K562 (cell line): ENCODE measurements at regions not wholly inside any gene's neighbourhood (a gene's known extent, or its start where the extent isn't known, plus 50 kb on each side); places are given as distances from the start of the nearest gene placed in this dataset.

Source experiments
- ATAC-seq: fragments of 200-7000 bp; cut with Tn5 transposase; 3 replicates; pipeline ENCODE4 v1.9.1; 2020; ENCODE audit warnings: moderate library complexity
- BruUV-seq: library from RNA; stranded (reverse); fragments of 400-500 nt; replicated peaks from 2 replicates; lab custom pipeline; 2021; lab: Mats Ljungman, UMichigan
- CTCF ChIA-PET: fragments of 300-600 bp; formaldehyde crosslinking; extraction: SDS; loops from one replicate; lab custom pipeline; 2021; ENCODE audit warnings: low intra/inter-chr PET ratio; lab: Yijun Ruan, JAX
- POLR2A ChIA-PET: fragments of 300-600, 350-650 bp; sonication (Branson Sonifier 250); formaldehyde crosslinking; extraction: SDS; loops from one replicate; lab custom pipeline; 2021; ENCODE audit warnings: antibody characterized with exemption, inconsistent platforms; lab: Yijun Ruan, JAX
- DNase-seq, 4 experiments: peaks; one replicate each; pipeline versions ENCODE4 v3.0.0 to v3.0.0-alpha.2; 2011 to 2018; ENCODE audit warnings: low spot score in 3 of 4, mixed read lengths in 3 of 4; ENCODE audit errors: extremely low read depth in 1 of 4
- FAIRE-seq: peaks from 2 replicates; lab custom pipeline; 2011; peaks lifted over from hg19 to GRCh38; lab: Jason Lieb, UNC
- H2AFZ ChIP-seq: 2 replicates; pipeline ENCODE4 v1.6.0; 2011; ENCODE audit warnings: low read depth, low read length, control low read depth, inconsistent platforms
- H3K27ac ChIP-seq: fragments of 200-600 bp; 3 replicates; pipeline ENCODE4 v1.8.0; 2011; ENCODE audit warnings: low read depth, mild to moderate bottlenecking, control low read depth, inconsistent platforms, low read length, moderate library complexity, mixed read lengths; ENCODE audit errors: extremely low read depth
- H3K27me3 ChIP-seq, 2 experiments: fragments of 300-600 bp in 1 of 2; 2 replicates in 1 of 2; 3 replicates in 1 of 2; pipeline versions ENCODE4 v1.6.0 to v1.8.0; 2011; ENCODE audit warnings: inconsistent platforms in 2 of 2, low read length in 2 of 2, mild to moderate bottlenecking in 1 of 2, mixed read lengths in 1 of 2, moderate library complexity in 1 of 2; ENCODE audit not compliant: control insufficient read depth in 2 of 2, insufficient read depth in 2 of 2
- H3K36me3 ChIP-seq: fragments of 300-600 bp; 3 replicates; pipeline ENCODE4 v1.8.0; 2011; ENCODE audit warnings: mild to moderate bottlenecking, low read length, inconsistent platforms; ENCODE audit not compliant: control insufficient read depth, insufficient read depth
- H3K4me1 ChIP-seq, 2 experiments: fragments of 200-600 bp in 1 of 2; replicated peaks in 1 of 2; 2 replicates in 1 of 2; 3 replicates in 1 of 2; pipeline versions ENCODE4 v1.5.1 to v1.8.0; 2011; ENCODE audit warnings: inconsistent platforms in 2 of 2, low read length in 2 of 2, mild to moderate bottlenecking in 1 of 2, mixed read lengths in 1 of 2, moderate library complexity in 1 of 2; ENCODE audit not compliant: control insufficient read depth in 2 of 2, insufficient read depth in 2 of 2
- H3K4me2 ChIP-seq: 2 replicates; pipeline ENCODE4 v1.6.1; 2011; ENCODE audit warnings: low read length, control low read depth, inconsistent platforms, mixed read lengths; ENCODE audit not compliant: insufficient read depth
- H3K4me3 ChIP-seq: fragments of 200-600 bp; sonication (generic), shearing (Covaris generic); 2 replicates; pipeline ENCODE4 v1.5.1; 2016; ENCODE audit warnings: control low read depth, inconsistent platforms
- H3K79me2 ChIP-seq: fragments of 200-600 bp; 3 replicates; pipeline ENCODE4 v1.8.0; 2011; ENCODE audit warnings: low read length, inconsistent platforms; ENCODE audit not compliant: control insufficient read depth, insufficient read depth
- H3K9ac ChIP-seq, 2 experiments: 2 replicates each; pipeline versions ENCODE4 v1.6.0 to v1.6.1; 2011; ENCODE audit warnings: low read depth in 2 of 2, low read length in 2 of 2, control low read depth in 1 of 2, inconsistent platforms in 1 of 2, mild to moderate bottlenecking in 1 of 2, mixed read lengths in 1 of 2; ENCODE audit not compliant: insufficient read depth in 1 of 2
- H3K9me1 ChIP-seq: one replicate; pipeline ENCODE4 v1.6.0; 2011; ENCODE audit warnings: inconsistent platforms, mild to moderate bottlenecking, low read length, moderate library complexity; ENCODE audit not compliant: control insufficient read depth, insufficient read depth
- H3K9me3 ChIP-seq: replicated peaks from 2 replicates; pipeline ENCODE4 v1.5.1; 2011; ENCODE audit warnings: low read depth, low read length, inconsistent platforms; ENCODE audit not compliant: control insufficient read depth, insufficient read depth
- H4K20me1 ChIP-seq: replicated peaks from 2 replicates; pipeline ENCODE4 v1.6.1; 2011; ENCODE audit warnings: low read length, inconsistent platforms, mixed read lengths; ENCODE audit not compliant: control insufficient read depth, insufficient read depth
- ELK1 ChIP-seq: sonication (generic); formaldehyde crosslinking; IDR thresholded peaks from 2 replicates; pipeline ENCODE4 v1.8.1; 2022; ENCODE audit warnings: missing genetic modification reagents
- ETS1 ChIP-seq: conservative IDR thresholded peaks from 2 replicates; pipeline ENCODE4 v1.6.1; 2011; ENCODE audit warnings: low read depth, mild to moderate bottlenecking, low read length; ENCODE audit not compliant: control insufficient read depth
- ETS2 ChIP-seq: IDR thresholded peaks from 2 replicates; pipeline ENCODE4 v1.6.1; 2016; ENCODE audit warnings: borderline replicate concordance, missing genetic modification characterization, mild to moderate bottlenecking, moderate library complexity, missing compliant biosample characterization; ENCODE audit not compliant: poor library complexity, severe bottlenecking
- GTF2B ChIP-seq: IDR thresholded peaks from 2 replicates; pipeline ENCODE4 v1.6.1; 2011; ENCODE audit not compliant: insufficient read length; ENCODE audit errors: extremely low read depth
- HINFP ChIP-seq: fragments of 450-650 bp; conservative IDR thresholded peaks from 2 replicates; pipeline ENCODE4 v1.6.1; 2016; ENCODE audit warnings: missing genetic modification characterization, low read depth, mild to moderate bottlenecking, control low read depth, missing compliant biosample characterization
- HMGN3 ChIP-seq: IDR thresholded peaks from 2 replicates; pipeline ENCODE4 v1.6.1; 2011; ENCODE audit warnings: borderline replicate concordance, low read depth, mild to moderate bottlenecking, mixed read lengths, low read length; ENCODE audit not compliant: insufficient read length; ENCODE audit errors: extremely low read depth
- PHF20 ChIP-seq: fragments of 450-650 bp; IDR thresholded peaks from 2 replicates; pipeline ENCODE4 v1.6.1; 2018; ENCODE audit not compliant: partially characterized antibody
- PTRF ChIP-seq: fragments of 450-650 bp; IDR thresholded peaks from 2 replicates; pipeline ENCODE4 v1.6.1; 2016; ENCODE audit warnings: mild to moderate bottlenecking, missing genetic modification characterization, missing compliant biosample characterization
- SIN3B ChIP-seq: fragments of 450-650 bp; IDR thresholded peaks from 2 replicates; pipeline ENCODE4 v1.6.1; 2017; ENCODE audit warnings: low read depth, mild to moderate bottlenecking, moderate library complexity
- SRSF7 ChIP-seq: fragments of 200-400 bp; formaldehyde crosslinking; optimal IDR thresholded peaks from 2 replicates; pipeline ENCODE3; 2017; ENCODE audit warnings: mild to moderate bottlenecking, low read depth, low read length
- ZNF184 ChIP-seq: sonication (generic); formaldehyde crosslinking; IDR thresholded peaks from 2 replicates; pipeline ENCODE4 v1.5.0; 2020; ENCODE audit warnings: missing genetic modification reagents
- ZNF347 ChIP-seq: fragments of 450-650 bp; formaldehyde crosslinking; IDR thresholded peaks from 2 replicates; pipeline ENCODE4 v1.4.0; 2020; ENCODE audit warnings: low read depth, mild to moderate bottlenecking, moderate library complexity
- WGBS: fragments of 100-300 bp; shearing (Covaris generic); methylation state at CpG from one replicate; pipeline ENCODE4 v1.1.6; 2016; ENCODE audit warnings: low coverage, mixed read lengths; ENCODE audit not compliant: insufficient coverage; ENCODE audit errors: missing lambda C conversion rate; 5-methylcytosine and 5-hydroxymethylcytosine counted together
- in situ Hi-C: fragments of 300-500 bp; cut with MboI; formaldehyde crosslinking; loops from 4 replicates; pipeline ENCODE4 v1.15.0; 2018; ENCODE audit warnings: inconsistent platforms, mixed read lengths
- intact Hi-C: fragments of 100-400 bp; cut with micrococcal nuclease; formaldehyde crosslinking; loops from 2 replicates; pipeline ENCODE4 v1.14.2; 2022

GRCh38 chr16:63195336-63195735, 1159.1 kb upstream of the CDH8 start:
- FAIRE-seq: no peak
- Histone ChIP-seq H3K27me3 (no peaks in the 10 kb centered on the region), H4K20me1 (no peaks in the 10 kb centered on the region), H3K4me2 (no peak overlapping the region), H2AFZ (no peak overlapping the region), H3K36me3 (no peaks in the 10 kb centered on the region), H3K4me3 (no peak overlapping the region), H3K9me3 (no peaks in the 10 kb centered on the region), H3K4me1 (no peaks in the 10 kb centered on the region), H3K9me1 (no peaks in the 10 kb centered on the region), H3K79me2 (no peaks in the 10 kb centered on the region), H3K27ac (no peak overlapping the region), H3K9ac (no peak overlapping the region)
- DNase-seq: no peak
- CTCF ChIA-PET: no interaction called here
- TF ChIP-seq SIN3B: no peak
- no peak for TF ChIP-seq ZNF184
- TF ChIP-seq ETS2 (tag): no peak
- no TSS peak for BruUV-seq
- WGBS: 0% methylated on average over 4 of the region's 4 CpGs
- intact Hi-C loops (no loop called here), in situ Hi-C loops (no loop called here)
- POLR2A ChIA-PET: no interaction called here
- no peak for ATAC-seq

- Histone ChIP-seq H2AFZ (no peak overlapping the region), H3K4me1 (no peaks in the 10 kb centered on the region), H4K20me1 (no peaks in the 10 kb centered on the region), H3K79me2 (no peaks in the 10 kb centered on the region), H3K27ac (no peak overlapping the region), H3K27me3 (no peaks in the 10 kb centered on the region), H3K4me2 (no peak overlapping the region), H3K9me3 (no peaks in the 10 kb centered on the region), H3K36me3 (no peaks in the 10 kb centered on the region), H3K9ac (no peak overlapping the region), H3K9me1 (no peaks in the 10 kb centered on the region), H3K4me3 (no peak overlapping the region)
- intact Hi-C loops (no loop called here), in situ Hi-C loops (no loop called here)
- ChIA-PET POLR2A (no interaction called here), CTCF (no interaction called here)
- DNase-seq: no peak
- no peak for ATAC-seq
- WGBS: 0% methylated on average over 3 of the region's 3 CpGs
- no peak for FAIRE-seq
- BruUV-seq: no TSS peak
- TF ChIP-seq ZNF347 (CRISPR knock-in tag): no peak
- TF ChIP-seq GTF2B: no peak
- no peak for TF ChIP-seq ELK1 (CRISPR knock-in tag)
- no peak for TF ChIP-seq PTRF (tag)
- TF ChIP-seq PHF20: no peak
- TF ChIP-seq ETS1: no peak
- no peak for TF ChIP-seq SRSF7
- TF ChIP-seq HINFP (tag): no peak
- TF ChIP-seq HMGN3: no peak
Measured at GRCh38 chr16:63192980-63193379, 1156.7 kb upstream of the CDH8 start.
